ENCODE measurements at regions not wholly inside any gene's neighbourhood (a gene's known extent, or its start where the extent isn't known, plus 50 kb on each side); places are given as distances from the start of the nearest gene placed in this dataset.

- TF ChIP-seq POLR2A (IDR thresholded peaks at IDR 0.05), result no peak
- TF ChIP-seq CTCF (IDR thresholded peaks at IDR 0.05), result no peak
These were observed 672.8 kb downstream of the PTPRC start for GRCh38 chr1:199311478-199312262.

Measured in thyroid gland (tissue), 4 donors.